ENCODE measurements at regions not wholly inside any gene's neighbourhood (a gene's known extent, or its start where the extent isn't known, plus 50 kb on each side); places are given as distances from the start of the nearest gene placed in this dataset.
A peak's percentile ranks its signal among the peaks of the same experiment; 100 is the strongest.
"Not testable (repeated sequence)": the region's sequence is repeated elsewhere in the genome, so short reads cannot be mapped to it uniquely, and the experiment has no call there.

GRCh38 chr20:5667705-5668528 lies 57.1 kb upstream of the GPCPD1 start:
- no peak for TF ChIP-seq CTCF (IDR thresholded peaks at IDR 0.05; ENCODE audit: low read depth, low read length)
- no peak for TF ChIP-seq EZH2phosphoT487 (IDR thresholded peaks at IDR 0.05; ENCODE audit: low read depth)
- Histone ChIP-seq H4K20me1 (ENCODE audit: insufficient read depth, low read length) (no peaks in the 10 kb centered on the region), H3K4me1 (ENCODE audit: low read length) (peaks cover 6% of the 10 kb centered on the region), H3K4me2 (ENCODE audit: low read length) (peak overlapping the region; percentile 5), H3K79me2 (ENCODE audit: low read length) (no peaks in the 10 kb centered on the region), H3K9me3 (ENCODE audit: insufficient read depth, low read length) (no peaks in the 10 kb centered on the region), H3K27ac (ENCODE audit: low read length) (no peak overlapping the region), H3K36me3 (replicated peaks; ENCODE audit: low read depth, low read length) (no peaks in the 10 kb centered on the region), H3K27me3 (ENCODE audit: low read depth, low read length) (peaks cover 10% of the 10 kb centered on the region), H3K4me3 (ENCODE audit: low read length) (no peak overlapping the region), H2AFZ (ENCODE audit: low read depth, low read length) (no peak overlapping the region), H3K9ac (ENCODE audit: low read length) (no peak overlapping the region)

GRCh38 chr20:5665417-5665816 lies 54.6 kb upstream of the GPCPD1 start:
- Histone ChIP-seq H3K27me3 (ENCODE audit: low read depth, low read length) (peaks cover 10% of the 10 kb centered on the region), H3K4me1 (ENCODE audit: low read length) (peaks cover 6% of the 10 kb centered on the region), H3K79me2 (ENCODE audit: low read length) (no peaks in the 10 kb centered on the region), H3K9ac (ENCODE audit: low read length) (no peak overlapping the region), H3K9me3 (ENCODE audit: insufficient read depth, low read length) (no peaks in the 10 kb centered on the region), H4K20me1 (ENCODE audit: insufficient read depth, low read length) (no peaks in the 10 kb centered on the region), H3K36me3 (replicated peaks; ENCODE audit: low read depth, low read length) (no peaks in the 10 kb centered on the region), H3K4me3 (ENCODE audit: low read length) (no peak overlapping the region), H2AFZ (ENCODE audit: low read depth, low read length) (no peak overlapping the region), H3K27ac (ENCODE audit: low read length) (no peak overlapping the region), H3K4me2 (ENCODE audit: low read length) (no peak overlapping the region)
- TF ChIP-seq EZH2phosphoT487 (IDR thresholded peaks at IDR 0.05; ENCODE audit: low read depth) (no peak), CTCF (IDR thresholded peaks at IDR 0.05; ENCODE audit: low read depth, low read length) (no peak)

- Histone ChIP-seq H4K20me1 (ENCODE audit: insufficient read depth, low read length) (no peaks in the 10 kb centered on the region), H3K4me2 (ENCODE audit: low read length) (no peak overlapping the region), H2AFZ (ENCODE audit: low read depth, low read length) (no peak overlapping the region), H3K4me3 (ENCODE audit: low read length) (no peak overlapping the region), H3K36me3 (replicated peaks; ENCODE audit: low read depth, low read length) (no peaks in the 10 kb centered on the region), H3K4me1 (ENCODE audit: low read length) (peaks cover 19% of the 10 kb centered on the region), H3K27me3 (ENCODE audit: low read depth, low read length) (peaks cover 4% of the 10 kb centered on the region; the same call in 1 of the 2 replicates), H3K27ac (ENCODE audit: low read length) (no peak overlapping the region), H3K9me3 (ENCODE audit: insufficient read depth, low read length) (no peaks in the 10 kb centered on the region), H3K9ac (ENCODE audit: low read length) (no peak overlapping the region), H3K79me2 (ENCODE audit: low read length) (no peaks in the 10 kb centered on the region)
- no peak for TF ChIP-seq CTCF (IDR thresholded peaks at IDR 0.05; ENCODE audit: low read depth, low read length)
- TF ChIP-seq EZH2phosphoT487 (IDR thresholded peaks at IDR 0.05; ENCODE audit: low read depth) = no peak
Measured at GRCh38 chr20:5663396-5663795, 52.6 kb upstream of the GPCPD1 start.

GRCh38 chr20:5662769-5663168 lies 52.0 kb upstream of the GPCPD1 start:
- H3K27me3 ChIP-seq (ENCODE audit: low read depth, low read length) = no peaks in the 10 kb centered on the region
- no peaks in the 10 kb centered on the region for H3K36me3 ChIP-seq (replicated peaks; ENCODE audit: low read depth, low read length)
- H3K9me3 ChIP-seq (ENCODE audit: insufficient read depth, low read length) = no peaks in the 10 kb centered on the region
- no peak overlapping the region for H3K4me3 ChIP-seq (ENCODE audit: low read length)
- H3K9ac ChIP-seq (ENCODE audit: low read length) = no peak overlapping the region
- peaks cover 19% of the 10 kb centered on the region for H3K4me1 ChIP-seq (ENCODE audit: low read length)
- no peaks in the 10 kb centered on the region for H4K20me1 ChIP-seq (ENCODE audit: insufficient read depth, low read length)
- TF ChIP-seq EZH2phosphoT487 (IDR thresholded peaks at IDR 0.05; ENCODE audit: low read depth) = no peak
- no peak for TF ChIP-seq CTCF (IDR thresholded peaks at IDR 0.05; ENCODE audit: low read depth, low read length)
- H2AFZ ChIP-seq (ENCODE audit: low read depth, low read length) = 0 out of 2 replicates have a peak overlapping the region, but pooled peaks have one; percentile 17
- H3K79me2 ChIP-seq (ENCODE audit: low read length) = no peaks in the 10 kb centered on the region
- H3K4me2 ChIP-seq (ENCODE audit: low read length) = no peak overlapping the region
- H3K27ac ChIP-seq (ENCODE audit: low read length) = no peak overlapping the region

GRCh38 chr20:5660756-5661155 lies 50.0 kb upstream of the GPCPD1 start:
- peaks cover 22% of the 10 kb centered on the region for H3K4me1 ChIP-seq (ENCODE audit: low read length)
- not testable (repeated sequence) for H3K27me3 ChIP-seq (ENCODE audit: low read depth, low read length); H2AFZ ChIP-seq (ENCODE audit: low read depth, low read length)

More at GRCh38 chr20:5660756-5661155, 50.0 kb upstream of the GPCPD1 start:
- not testable (repeated sequence) for H3K4me2 ChIP-seq (ENCODE audit: low read length); H4K20me1 ChIP-seq (ENCODE audit: insufficient read depth, low read length); H3K4me3 ChIP-seq (ENCODE audit: low read length); H3K9me3 ChIP-seq (ENCODE audit: insufficient read depth, low read length); H3K79me2 ChIP-seq (ENCODE audit: low read length); H3K27ac ChIP-seq (ENCODE audit: low read length); H3K9ac ChIP-seq (ENCODE audit: low read length); H3K36me3 ChIP-seq (replicated peaks; ENCODE audit: low read depth, low read length)

Data from OCI-LY3 (cell line).